NCI-H2029 (cell line): ENCODE measurements at regions not wholly inside any gene's neighbourhood (a gene's known extent, or its start where the extent isn't known, plus 50 kb on each side); places are given as distances from the start of the nearest gene placed in this dataset.

ENCODE experiments used
- DNase-seq: peaks from one replicate; lab custom pipeline; 2025; lab: John Stamatoyannopoulos, UW

DNA sequence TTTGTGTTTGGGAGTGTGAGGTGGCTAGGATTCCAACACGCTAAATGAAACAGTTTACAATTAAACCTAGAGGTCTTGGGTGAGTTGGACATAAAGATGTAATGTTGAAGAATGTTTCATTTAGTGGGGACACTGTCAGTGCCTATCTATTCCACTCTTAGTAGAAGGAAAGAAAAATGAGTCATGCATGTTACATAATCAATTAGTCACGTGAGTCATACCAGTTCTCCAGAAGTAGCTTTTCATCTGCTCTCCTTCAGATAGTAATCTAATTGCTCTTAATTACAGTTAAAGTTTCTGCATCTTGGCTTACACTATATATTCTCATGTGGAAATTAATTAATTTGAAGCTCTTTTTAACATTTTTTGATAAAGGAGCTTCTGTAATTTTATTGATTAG, 115.7 kb upstream of the P2RY1 start:
- no peak for DNase-seq

DNA sequence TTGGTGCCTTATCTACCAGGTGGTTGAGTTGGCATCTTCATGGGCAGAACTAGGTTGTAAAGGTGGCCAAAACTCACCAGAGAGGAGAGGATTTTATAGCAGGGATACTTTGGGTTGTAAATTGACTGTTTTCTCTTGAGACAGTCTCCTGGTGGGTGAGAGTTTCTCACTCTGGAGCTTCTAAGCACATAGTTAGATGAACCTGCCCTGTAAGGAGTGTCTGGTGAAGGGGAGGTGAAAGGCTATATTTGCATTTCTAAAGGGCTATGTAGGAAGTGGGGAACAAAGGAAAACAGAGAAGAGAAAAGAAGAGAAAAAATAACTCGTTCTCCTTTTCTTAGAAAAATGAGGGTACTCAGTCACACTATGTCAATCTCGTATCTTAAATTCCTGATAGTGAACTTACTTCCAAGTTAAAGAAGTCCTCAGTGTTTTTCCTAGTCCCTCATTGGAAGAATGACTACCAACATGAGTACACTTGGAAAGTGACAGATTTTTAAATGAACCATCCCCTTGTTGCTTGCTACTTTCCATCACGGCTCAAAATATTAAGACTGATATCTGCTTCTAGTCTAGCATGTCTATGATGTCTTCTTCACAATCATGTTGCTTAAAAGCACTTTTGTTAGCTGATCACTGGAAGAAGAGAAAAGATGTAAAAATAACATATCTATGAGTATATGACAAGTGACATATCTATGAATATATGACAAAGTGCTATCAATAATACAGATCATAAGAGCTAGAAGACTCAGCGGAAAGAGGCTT, 113.8 kb upstream of the P2RY1 start:
- no peak for DNase-seq

DNA sequence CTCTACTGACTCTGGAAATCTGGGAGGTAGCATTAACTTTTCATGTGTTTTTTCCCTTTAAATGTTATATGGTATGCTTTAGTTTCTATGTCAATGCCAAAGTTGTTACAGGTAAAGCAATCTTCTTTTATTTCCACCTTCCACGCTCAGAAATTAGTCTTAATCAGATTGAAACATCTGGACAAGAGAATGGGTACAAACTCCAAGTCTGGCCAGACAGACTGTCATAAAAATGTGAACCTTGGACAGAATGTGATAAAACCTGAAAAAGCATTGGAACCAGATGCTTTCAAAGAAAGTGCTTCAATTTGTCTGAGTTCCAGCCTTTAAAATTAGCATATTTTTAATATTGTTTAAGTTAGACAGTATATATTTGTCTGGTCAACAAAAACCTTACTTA, 110.7 kb upstream of the P2RY1 start:
- no peak for DNase-seq

DNA sequence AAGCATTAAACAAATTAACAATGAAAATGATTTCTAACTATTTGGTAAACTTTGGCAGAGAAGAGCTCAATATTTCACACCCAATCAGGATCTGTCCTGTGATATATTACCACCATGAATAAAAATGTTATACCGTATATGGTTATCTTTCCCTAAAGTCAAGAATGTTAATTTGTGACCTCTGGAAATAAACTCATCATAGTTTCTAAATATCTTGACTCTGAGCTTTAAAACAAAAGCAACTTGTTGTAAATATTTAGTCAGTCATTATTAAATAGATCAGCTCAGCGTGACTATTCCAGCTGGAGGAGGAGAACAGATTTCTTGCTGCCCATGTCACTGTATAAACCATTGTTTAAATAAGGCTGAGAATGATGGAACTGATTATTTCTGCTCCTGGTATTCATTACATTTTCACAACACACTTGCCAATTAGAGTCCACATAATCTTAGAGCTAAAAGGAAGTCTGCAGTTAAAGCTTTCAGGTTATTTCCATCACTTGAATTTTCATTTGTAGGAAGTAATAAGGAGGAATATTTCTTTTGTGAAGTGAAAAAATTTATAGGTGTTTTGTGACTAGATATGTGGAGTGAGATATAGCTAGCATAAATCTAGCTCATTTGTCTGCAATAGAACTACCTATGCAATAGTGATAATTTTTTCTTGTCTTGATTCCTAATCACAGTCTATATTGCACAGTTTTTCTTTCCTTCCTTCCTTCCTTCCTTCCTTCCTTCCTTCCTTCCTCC, 106.5 kb upstream of the P2RY1 start:
- DNase-seq: no peak

DNA sequence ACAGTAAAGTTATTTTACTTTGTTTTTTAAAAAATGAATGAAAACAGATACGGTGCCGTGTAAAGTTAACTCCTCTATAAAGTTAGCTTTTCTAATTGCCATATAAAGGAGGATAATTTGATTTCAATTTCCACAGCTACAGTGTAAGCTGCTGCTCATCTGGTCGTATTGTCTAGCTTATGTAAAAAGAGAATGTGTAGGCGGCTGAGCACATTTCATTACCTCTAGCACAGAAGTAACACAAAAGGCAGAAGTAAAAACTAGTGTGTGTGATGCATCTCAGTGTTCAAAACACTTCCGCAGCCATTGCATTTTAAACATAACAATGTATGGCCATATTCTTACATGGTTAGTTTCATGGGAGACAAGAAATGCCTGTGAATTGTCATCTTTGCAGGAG, 105.0 kb upstream of the P2RY1 start:
- no peak for DNase-seq

DNA sequence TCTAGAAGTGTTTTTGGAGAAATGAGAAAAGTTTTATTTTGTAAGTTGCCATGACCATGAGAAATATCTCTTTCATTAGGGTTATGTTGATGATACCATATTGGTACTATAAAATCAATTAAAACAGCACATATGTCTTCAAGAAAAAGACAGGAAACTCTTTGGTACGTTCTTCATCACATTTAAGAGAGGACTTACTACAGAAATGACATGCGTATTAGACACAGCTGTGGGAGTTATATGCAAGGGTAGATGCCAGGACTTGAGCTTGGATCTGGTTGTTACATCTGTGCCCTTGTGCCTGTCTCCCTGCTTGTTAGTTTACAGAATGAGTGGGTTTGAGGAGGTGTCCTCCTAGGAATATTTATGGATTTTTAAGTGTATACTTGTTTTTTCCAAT, 103.4 kb upstream of the P2RY1 start:
- DNase-seq: no peak

DNA sequence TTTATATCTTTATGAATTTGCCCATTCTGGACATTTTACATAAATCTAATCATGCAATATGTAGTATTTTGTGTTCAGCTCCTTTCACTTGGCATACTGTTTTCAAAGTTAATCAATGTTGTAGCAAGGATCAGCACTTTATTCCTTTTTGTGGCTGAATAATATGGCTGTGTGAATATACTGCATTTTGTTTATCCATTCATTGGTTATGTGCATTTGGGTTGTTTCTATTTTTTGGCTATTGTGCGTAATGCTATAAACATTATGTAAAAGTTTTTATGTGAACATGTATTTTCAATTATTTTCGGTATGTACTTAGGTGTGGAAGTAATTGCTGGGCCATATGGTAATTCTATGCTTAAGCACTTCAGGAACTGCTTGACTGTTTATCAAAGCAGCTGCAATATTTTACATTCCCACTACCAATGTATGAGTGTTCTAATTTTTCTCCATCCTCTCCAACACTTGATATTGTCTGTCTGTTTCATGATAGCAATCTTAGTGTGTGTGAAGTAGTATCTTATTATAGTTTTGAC, 101.3 kb upstream of the P2RY1 start:
- DNase-seq: no peak

DNA sequence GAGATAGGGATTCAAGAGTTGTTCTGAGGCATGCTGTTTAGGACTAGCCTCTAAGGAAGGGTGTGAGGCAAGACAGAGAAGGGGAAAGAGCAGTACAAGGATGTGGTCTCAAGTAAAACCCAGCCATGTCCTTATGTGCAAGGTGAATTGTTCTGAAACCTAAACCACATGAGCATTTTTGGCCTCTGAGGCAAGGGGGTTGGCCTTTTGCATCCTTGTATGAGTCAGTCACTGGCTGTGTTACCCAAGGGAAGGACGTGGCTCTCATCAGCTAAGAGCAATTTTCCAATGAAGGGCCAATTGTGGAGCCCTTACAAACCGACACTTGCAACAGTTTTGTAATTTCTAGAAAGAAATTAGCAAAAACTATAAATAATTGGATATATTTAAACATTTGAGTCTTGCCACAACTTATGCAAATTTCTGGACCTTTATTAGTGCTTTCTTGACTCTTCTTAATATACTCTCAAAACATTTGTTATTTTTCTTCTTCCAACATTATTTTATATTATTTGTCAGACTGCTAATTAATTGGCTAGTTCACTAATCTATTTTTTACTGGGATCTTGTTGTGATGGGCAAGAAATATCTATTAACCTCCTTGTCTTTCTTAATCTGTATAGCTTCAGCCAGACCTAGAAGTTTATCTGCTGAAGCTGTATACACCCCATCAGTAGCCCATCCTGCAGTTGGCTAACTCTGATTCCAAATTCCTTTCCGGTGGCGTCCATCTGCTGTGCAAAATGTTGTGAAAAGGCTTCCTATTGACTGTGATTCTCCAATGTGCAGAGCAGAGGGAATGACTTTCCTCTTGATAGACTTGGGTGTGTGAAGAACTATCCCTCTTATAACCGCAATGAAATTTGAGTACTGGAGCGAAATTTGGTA, 97.7 kb upstream of the P2RY1 start:
- DNase-seq: no peak

DNA sequence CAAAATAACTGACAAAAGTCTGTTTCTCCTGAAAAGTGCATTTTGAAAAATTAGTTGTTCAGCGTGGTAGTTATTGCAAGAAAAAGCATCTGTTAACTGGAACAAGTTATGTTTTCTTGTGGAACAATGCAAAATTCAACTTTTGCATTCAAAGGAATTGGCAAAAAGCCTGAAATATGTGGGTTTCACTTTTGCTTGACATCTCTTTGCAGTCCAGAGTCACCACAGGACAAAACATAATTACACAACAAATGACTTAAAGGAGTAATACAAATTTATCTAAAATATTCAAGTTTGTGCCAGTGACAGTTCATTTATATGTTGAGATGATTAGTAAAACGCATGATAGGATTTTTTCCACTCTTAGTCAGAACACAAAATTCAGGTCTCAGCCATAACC, 96.3 kb upstream of the P2RY1 start:
- DNase-seq: no peak

DNA sequence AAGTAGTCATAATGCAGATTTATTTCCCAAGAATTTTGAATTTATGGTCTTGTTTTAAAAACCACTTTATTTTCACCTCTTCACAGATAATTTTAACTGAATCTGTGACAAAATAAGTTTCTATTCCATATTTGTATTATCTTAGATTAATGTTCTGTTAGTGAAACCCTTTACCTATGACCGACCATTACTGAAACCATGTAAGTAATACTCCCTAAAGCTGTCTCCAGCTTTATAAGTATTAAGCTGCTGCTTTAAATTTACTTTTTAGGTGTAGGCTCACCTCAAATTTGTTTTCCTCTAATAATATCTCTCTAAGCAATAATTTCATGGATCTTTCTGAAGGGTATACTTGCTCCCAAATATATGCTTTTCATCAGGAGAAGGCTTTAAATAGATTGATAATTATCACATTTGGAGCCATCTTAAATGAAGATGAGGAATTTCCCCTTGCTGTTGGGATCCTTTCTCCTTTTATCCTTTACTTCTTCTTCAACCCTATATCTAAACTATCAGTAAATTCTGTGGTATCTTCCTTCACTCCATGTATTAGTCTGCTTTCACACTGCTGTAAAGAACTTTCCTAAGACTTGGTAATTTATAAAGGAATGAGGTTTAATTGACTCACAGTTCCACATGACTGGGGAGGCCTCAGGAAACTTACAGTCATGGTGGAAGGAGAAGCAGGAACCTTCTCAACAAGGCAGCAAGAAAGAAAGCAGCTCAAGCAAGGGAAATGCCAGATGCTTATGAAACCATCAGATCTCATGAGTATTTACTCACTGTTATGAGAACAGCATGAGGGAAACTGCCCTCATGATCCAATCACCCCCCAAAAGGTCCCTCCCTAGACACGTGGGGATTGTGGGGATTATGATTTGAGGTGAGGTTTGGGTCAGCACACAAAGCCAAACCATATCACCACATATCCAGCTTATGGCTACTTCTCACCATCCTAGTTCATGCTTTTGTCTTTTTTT, 92.3 kb upstream of the P2RY1 start:
- DNase-seq: no peak

DNA sequence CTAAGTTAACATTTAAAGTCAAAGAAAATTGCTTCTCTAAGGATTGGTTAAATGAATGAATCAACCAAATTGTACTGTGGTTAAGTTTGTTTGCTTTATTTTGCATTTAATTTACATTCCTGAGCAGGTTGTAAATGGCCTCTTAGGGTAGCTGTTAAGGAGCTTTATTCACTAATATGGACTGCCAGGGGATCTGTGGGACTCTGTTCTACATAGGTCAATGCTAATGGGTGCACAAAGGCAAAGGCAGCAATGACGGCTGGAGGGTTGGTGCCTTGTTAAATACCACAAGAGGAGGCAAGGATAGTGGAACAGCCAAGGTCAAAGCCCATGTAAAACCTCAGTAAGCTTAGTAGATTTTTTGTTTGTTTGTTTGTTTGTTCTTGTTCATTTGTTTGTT, 89.3 kb upstream of the P2RY1 start:
- no peak for DNase-seq

DNA sequence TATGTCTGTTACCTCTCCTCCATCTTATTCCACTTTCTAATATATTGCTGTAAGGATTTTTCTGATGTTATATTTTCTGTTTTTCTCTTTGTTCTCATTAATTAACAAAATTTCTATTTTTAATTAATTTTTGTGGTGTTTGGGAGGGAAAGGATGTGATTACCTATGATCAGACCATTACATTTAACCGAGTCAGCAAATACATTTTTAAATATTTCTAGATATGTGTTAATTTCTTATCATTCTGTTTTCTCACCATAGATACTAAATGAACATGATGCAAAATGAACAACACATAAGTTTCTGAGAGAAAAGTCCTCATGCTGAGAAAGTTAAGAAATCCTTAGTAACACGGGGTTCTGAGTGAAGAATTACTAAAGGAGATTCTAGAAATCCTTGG, 80.6 kb upstream of the P2RY1 start:
- no peak for DNase-seq

DNA sequence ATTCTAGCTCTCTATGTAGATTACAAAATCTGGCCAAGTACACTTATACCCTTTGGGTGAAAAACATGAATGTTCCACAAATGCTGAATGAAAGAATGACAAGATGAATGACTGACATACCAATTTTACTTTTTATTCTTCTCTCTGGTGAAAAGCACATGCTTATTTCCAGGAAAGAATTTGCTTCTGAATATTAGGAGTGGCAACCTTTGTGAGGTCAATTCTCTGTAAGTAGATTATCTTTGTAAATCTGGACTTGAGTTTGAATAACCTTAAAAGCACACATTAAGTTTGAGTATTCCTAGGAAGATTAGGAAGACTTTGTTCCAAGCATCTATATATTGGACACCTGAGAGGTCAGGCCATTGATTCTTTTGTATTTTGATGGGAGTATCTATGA, 78.1 kb upstream of the P2RY1 start:
- no peak for DNase-seq

DNA sequence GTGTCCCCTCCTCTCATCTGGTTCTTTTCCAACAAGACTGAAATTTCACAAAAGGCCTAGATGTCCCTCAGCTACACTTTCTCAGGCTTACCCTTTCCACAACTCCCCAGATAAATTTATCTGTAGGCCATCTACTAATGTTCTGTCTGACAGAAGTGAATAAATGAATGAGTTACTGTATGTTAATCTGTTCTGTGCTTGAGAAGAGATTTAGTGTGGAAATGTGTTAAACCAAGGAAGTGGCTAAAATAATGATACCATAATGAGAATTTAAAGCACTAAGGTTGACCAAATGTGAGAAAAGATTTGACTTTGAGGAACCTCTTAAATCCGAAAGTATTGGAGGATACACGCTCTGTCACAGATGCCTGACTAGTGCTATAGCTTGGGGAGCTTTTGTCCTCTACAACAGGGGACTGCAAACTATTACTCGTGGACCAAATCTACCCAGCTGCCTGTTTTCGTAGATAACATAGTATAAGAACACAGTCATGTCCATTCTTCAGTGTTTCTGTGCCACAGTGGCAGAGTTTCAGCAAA, 74.8 kb upstream of the P2RY1 start:
- DNase-seq: no peak

DNA sequence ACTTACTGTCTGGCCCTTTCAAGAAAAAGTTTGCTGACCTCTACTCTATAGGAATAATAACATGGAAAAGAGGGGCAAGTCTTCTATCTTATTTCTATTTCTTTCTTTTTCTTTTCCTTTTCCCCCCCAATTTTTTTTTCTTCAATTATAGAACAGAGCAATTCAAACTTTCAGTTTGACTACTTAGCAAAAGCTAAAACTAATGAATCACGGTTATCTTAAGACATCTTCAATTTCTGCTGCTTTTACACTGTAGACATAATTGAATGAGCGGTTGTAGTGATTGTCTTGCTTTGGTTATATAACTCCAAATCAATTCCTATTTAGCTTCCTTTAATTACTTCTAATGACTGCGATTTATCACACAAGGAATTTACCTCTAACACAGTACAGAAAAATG, 74.3 kb upstream of the P2RY1 start:
- no peak for DNase-seq

DNA sequence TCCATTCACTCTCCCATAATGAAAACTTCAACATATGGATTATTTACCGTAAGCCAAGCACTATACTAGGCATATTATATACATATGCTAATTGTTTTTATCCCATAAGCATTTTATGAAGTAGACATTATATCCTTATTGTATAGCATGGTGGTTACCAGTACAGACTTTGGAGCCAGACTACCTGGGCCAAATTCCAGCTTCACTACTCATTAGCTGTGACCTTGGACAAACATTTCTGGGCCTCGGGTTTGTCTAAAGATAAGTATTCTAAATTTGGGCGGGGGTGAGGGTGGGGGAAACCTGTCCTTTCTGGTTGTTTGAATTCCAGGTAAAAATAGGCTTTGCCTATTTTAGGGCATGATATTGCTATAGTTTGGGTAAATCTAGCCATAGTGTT, 66.5 kb upstream of the P2RY1 start:
- DNase-seq: no peak

DNA sequence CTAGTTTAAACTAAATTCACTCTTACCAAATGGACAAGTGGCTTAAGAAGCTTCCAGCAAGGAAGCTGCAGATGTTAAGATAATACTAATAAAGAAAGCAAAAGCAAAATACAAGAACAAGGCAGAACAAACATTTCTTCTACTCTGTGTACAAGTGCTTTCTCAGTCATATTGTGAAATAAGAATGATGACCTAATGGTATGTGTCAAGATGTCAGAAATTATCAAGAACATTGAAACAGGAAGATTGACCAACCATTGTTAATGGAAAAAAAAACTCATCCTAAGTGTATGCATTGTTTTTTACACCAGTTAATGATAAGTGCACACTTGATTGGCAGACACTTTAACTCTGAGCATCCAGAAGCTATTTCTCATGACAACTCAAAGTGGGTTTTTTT, 65.4 kb upstream of the P2RY1 start:
- DNase-seq: no peak

DNA sequence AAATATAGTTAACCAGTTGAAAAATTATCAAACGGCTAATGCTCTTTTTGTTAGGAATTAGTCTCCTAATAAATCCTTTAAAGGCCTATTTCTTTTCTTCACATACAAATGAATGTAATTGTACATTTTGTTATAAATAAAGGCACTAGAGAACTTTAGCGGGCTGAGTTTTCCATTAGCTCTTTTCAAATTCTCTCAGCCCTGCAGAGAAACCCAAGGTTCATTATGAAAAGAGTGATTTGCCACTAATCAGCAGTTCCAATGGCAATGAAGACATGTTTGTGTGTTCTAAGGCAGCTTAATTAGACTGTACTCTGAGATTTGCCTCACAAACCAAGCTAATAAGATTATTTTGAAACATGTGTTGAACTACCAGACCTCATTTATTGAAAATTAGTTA, 64.6 kb upstream of the P2RY1 start:
- DNase-seq: no peak

DNA sequence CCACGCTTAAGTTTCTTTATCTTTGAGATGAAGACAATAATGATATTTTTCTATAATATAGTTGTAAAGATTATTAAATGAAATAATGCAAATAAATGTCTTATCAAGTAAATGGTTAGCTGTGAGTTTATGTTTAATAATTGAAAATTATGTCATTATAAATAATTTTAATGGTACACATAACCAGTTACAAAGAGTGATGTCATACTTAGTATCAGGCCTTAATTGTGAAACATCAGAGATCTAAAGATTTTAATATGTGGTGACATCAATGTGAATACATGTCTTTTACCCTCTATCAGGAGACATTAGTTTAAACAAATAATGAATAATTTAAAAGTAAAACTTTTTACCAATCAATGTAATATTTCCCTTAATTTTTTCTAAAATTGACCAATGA, 63.8 kb upstream of the P2RY1 start:
- DNase-seq: no peak

DNA sequence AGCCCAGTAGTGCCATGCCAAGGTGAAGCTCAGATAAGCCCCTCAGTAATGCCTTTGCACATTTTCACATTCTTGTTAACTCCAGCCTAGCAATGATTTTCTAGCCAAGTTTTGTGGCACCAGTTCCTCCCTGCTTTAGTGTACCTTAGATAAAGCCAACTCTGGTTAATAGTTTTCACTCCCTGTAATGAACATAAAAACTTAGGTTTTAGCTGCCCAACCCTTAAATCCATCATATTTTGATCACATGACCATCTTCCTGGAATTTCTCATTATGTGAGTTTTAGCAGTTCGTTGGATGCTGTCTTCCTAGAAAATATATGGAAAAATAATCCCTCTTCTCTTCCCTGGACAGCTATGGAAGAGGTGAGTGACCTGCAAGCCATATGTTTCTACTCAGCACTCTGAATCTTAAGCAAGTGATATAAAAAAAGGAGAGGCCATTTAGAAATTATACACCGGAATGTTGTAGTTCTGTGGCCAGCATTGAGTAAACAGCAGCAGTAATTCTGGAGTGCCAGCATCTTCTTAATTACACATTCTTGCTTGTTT, 62.2 kb upstream of the P2RY1 start:
- no peak for DNase-seq

DNA sequence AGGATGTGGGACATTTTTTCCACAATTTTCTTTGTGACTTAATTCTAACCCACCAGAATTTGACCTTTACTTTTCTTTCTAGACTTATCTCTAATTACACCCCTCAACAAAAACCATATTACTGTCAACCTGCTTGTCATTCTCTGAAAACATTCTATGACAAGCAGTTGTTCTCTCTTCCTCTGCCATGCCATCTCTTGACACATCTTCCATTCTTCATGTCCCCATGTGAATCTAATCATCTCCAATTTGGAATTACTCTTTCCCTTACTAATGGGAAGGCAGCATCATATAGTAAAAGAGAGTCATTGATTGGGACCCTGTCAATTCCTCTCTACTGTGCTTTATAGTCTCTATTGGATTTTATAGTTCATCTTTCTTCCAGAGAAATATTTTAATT, 61.3 kb upstream of the P2RY1 start:
- DNase-seq: no peak
